Trophoblast cell (in vitro differentiated cells and primary cell): ENCODE measurements at regions not wholly inside any gene's neighbourhood (a gene's known extent, or its start where the extent isn't known, plus 50 kb on each side); places are given as distances from the start of the nearest gene placed in this dataset.
A peak's percentile ranks its signal among the peaks of the same experiment; 100 is the strongest.

ENCODE experiments used
- DNase-seq, 2 donors: peaks; one replicate each; pipeline ENCODE4 v3.0.0-alpha.2; 2016
- H2AFZ ChIP-seq: 2 replicates; pipeline ENCODE4 v1.6.1; 2013; ENCODE audit warnings: low read length, moderate library complexity, mild to moderate bottlenecking; ENCODE audit not compliant: insufficient read depth, poor library complexity
- H2AK5ac ChIP-seq: 2 replicates; pipeline ENCODE4 v1.6.1; 2013; ENCODE audit warnings: mild to moderate bottlenecking, low read length
- H2BK120ac ChIP-seq: 2 replicates; pipeline ENCODE4 v1.6.1; 2013; ENCODE audit warnings: low read length, mild to moderate bottlenecking, moderate library complexity; ENCODE audit not compliant: insufficient read depth, poor library complexity
- H2BK12ac ChIP-seq: 2 replicates; pipeline ENCODE4 v1.6.1; 2013; ENCODE audit warnings: mild to moderate bottlenecking, low read length, moderate library complexity
- H2BK5ac ChIP-seq: 2 replicates; pipeline ENCODE4 v1.6.1; 2013; ENCODE audit warnings: low read length, low read depth, moderate library complexity, mild to moderate bottlenecking; ENCODE audit not compliant: poor library complexity
- H3K14ac ChIP-seq: 2 replicates; pipeline ENCODE4 v1.6.1; 2013; ENCODE audit warnings: mild to moderate bottlenecking, low read length
- H3K18ac ChIP-seq: 2 replicates; pipeline ENCODE4 v1.6.1; 2013; ENCODE audit warnings: mild to moderate bottlenecking, low read length
- H3K23ac ChIP-seq: 2 replicates; pipeline ENCODE4 v1.6.1; 2013; ENCODE audit warnings: low read length
- H3K27ac ChIP-seq: 2 replicates; pipeline ENCODE4 v1.5.1; 2013; ENCODE audit warnings: low read depth, mild to moderate bottlenecking, inconsistent platforms, low read length, moderate library complexity
- H3K27me3 ChIP-seq: 2 replicates; pipeline ENCODE4 v1.6.1; 2013; ENCODE audit warnings: inconsistent platforms, mild to moderate bottlenecking, low read length, moderate library complexity; ENCODE audit not compliant: insufficient read depth
- H3K36me3 ChIP-seq, 2 experiments: 1 replicate in 1 of 2; 2 replicates in 1 of 2; pipeline ENCODE4 v1.6.1; 2013; ENCODE audit warnings: low read length in 2 of 2, mild to moderate bottlenecking in 2 of 2, moderate library complexity in 1 of 2; ENCODE audit not compliant: insufficient read depth in 2 of 2, control insufficient read depth in 1 of 2
- H3K4ac ChIP-seq: 2 replicates; pipeline ENCODE4 v1.6.1; 2013; ENCODE audit warnings: low read depth, mild to moderate bottlenecking, low read length, moderate library complexity
- H3K4me1 ChIP-seq, 2 experiments: 1 replicate in 1 of 2; 2 replicates in 1 of 2; pipeline ENCODE4 v1.6.1; 2013; ENCODE audit warnings: low read length in 2 of 2, mild to moderate bottlenecking in 2 of 2, moderate library complexity in 1 of 2; ENCODE audit not compliant: insufficient read depth in 2 of 2, control insufficient read depth in 1 of 2
- H3K4me2 ChIP-seq: 2 replicates; pipeline ENCODE4 v1.6.1; 2013; ENCODE audit warnings: inconsistent platforms, mild to moderate bottlenecking, low read length, moderate library complexity
- H3K4me3 ChIP-seq: 2 replicates; pipeline ENCODE4 v1.5.1; 2013; ENCODE audit warnings: mild to moderate bottlenecking, low read depth, low read length, inconsistent platforms
- H3K79me1 ChIP-seq: one replicate; pipeline ENCODE4 v1.6.1; 2013; ENCODE audit warnings: low read length
- H3K79me2 ChIP-seq: 2 replicates; pipeline ENCODE4 v1.6.1; 2013; ENCODE audit warnings: low read length, mild to moderate bottlenecking; ENCODE audit not compliant: control insufficient read depth, insufficient read depth, poor library complexity
- H3K9ac ChIP-seq: 2 replicates; pipeline ENCODE4 v1.6.1; 2013; ENCODE audit warnings: mild to moderate bottlenecking, low read length
- H3K9me3 ChIP-seq: 2 replicates; pipeline ENCODE4 v1.6.1; 2013; ENCODE audit warnings: low read depth, mild to moderate bottlenecking, control low read depth, inconsistent platforms, low read length; ENCODE audit not compliant: insufficient read depth
- H4K12ac ChIP-seq: 2 replicates; pipeline ENCODE4 v1.6.1; 2013; ENCODE audit warnings: low read depth, mild to moderate bottlenecking, low read length, moderate library complexity
- H4K8ac ChIP-seq: 2 replicates; pipeline ENCODE4 v1.6.1; 2013; ENCODE audit warnings: low read depth, mild to moderate bottlenecking, low read length, moderate library complexity
- H4K91ac ChIP-seq: one replicate; pipeline ENCODE4 v1.6.1; 2013; ENCODE audit warnings: low read depth, mild to moderate bottlenecking, low read length, moderate library complexity
- WGBS: extraction: QIAGEN DNeasy Blood & Tissue Kit; methylation state at CpG from one replicate; pipeline ENCODE4 v1.1.7; 2013; ENCODE audit warnings: missing lambda C conversion rate; ENCODE audit not compliant: insufficient read length, insufficient coverage; ENCODE audit errors: extremely low coverage; 5-methylcytosine and 5-hydroxymethylcytosine counted together

DNA sequence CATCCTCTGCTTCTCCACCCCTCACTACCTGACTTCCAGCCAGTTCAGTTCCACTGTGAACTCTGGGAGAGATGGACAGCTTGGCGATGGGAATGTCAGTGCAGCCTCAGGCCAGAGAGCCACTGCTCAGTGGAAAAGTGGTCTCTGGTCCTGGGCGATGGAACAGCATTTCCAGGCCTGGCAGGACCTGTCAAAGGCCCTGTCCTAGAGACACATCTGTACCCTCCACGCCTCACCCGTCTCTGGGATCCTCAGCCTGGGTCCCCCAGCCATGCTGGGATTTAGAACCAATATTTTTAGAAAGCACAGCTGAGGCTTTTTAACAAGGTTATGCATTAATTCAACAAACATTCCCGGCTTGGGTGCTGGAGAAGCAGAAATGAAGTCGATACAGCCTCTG, 165.7 kb downstream of the MN1 start:
- no peak overlapping the region for H3K4me2 ChIP-seq
- H3K9ac ChIP-seq: no peak overlapping the region
- H3K18ac ChIP-seq: no peak overlapping the region
- no peak overlapping the region for H3K14ac ChIP-seq
- H4K91ac ChIP-seq: no peak overlapping the region
- H3K4me3 ChIP-seq: no peak overlapping the region
- no CpG with 5 or more reads among the region's 6 CpGs for WGBS
- no peak overlapping the region for H2AFZ ChIP-seq
- H4K8ac ChIP-seq: no peak overlapping the region
- H3K36me3 ChIP-seq: no peaks in the 10 kb centered on the region
- no peak overlapping the region for H3K23ac ChIP-seq
- no peak overlapping the region for H2BK120ac ChIP-seq
- no peak overlapping the region for H2BK12ac ChIP-seq
- no peak overlapping the region for H3K27ac ChIP-seq
- no peaks in the 10 kb centered on the region for H3K79me2 ChIP-seq
- peaks cover 2% of the 10 kb centered on the region for H3K9me3 ChIP-seq
- no peak overlapping the region for H2AK5ac ChIP-seq
- H3K27me3 ChIP-seq: no peaks in the 10 kb centered on the region
- H3K79me1 ChIP-seq: no peaks in the 10 kb centered on the region
- H2BK5ac ChIP-seq: no peak overlapping the region
- peaks cover 2 to 7% of the 10 kb centered on the region in 2 experiments for H3K4me1 ChIP-seq
- no peak overlapping the region for H4K12ac ChIP-seq
- H3K4ac ChIP-seq: no peak overlapping the region
- DNase-seq: no peak

DNA sequence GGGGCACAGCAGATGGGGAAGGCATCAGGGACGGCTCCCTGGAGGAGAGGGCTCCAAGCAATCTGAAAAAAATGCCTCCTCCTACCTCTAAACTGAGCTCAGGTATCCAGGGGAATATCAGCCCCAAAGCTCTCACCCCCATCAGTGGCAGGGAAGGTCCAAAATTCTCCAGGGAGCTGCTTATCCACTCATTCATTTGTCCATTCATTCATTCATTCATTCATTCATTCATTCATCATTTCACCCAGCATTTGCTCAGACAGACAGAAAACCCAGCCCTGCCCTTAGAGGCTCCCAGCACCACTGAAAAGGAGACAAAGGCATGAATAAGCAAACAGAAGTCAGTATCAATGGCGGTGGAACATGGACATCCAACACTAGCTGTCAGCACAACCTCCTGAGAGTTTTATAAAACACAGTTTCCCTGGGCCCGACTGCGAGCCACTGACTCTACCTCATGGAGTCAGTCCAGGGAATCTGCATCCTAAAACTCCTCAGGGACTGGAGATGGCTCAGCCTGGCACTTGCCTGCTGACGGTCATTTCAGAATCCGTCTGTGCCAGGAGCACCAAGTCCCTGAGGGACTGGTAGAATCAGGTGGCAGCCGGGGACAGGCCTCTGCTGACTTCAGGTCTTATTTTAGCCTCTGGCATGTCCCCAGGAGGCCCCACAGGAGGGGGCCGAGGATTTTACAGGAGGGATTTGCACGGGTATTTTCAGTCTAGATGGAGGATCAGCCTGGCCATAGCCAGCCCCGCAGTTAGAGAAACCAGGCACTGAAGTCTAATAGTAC, 164.6 kb downstream of the MN1 start:
- Histone ChIP-seq H4K12ac (no peak overlapping the region), H3K9ac (no peak overlapping the region), H3K79me1 (no peaks in the 10 kb centered on the region), H3K23ac (no peak overlapping the region), H3K14ac (no peak overlapping the region), H3K27ac (no peak overlapping the region), H3K36me3 (no peaks in the 10 kb centered on the region), H4K91ac (no peak overlapping the region), H2BK12ac (no peak overlapping the region), H2AK5ac (no peak overlapping the region), H2BK5ac (no peak overlapping the region), H3K79me2 (no peaks in the 10 kb centered on the region), H3K9me3 (peaks cover 2% of the 10 kb centered on the region), H2AFZ (no peak overlapping the region), H3K4ac (no peak overlapping the region), H3K27me3 (no peaks in the 10 kb centered on the region), H3K18ac (no peak overlapping the region), H2BK120ac (no peak overlapping the region), H3K4me2 (no peak overlapping the region), H4K8ac (no peak overlapping the region), H3K4me1 (peaks cover 2 to 7% of the 10 kb centered on the region in 2 experiments), H3K4me3 (no peak overlapping the region)
- no CpG with 5 or more reads among the region's 10 CpGs for WGBS
- no peak for DNase-seq

DNA sequence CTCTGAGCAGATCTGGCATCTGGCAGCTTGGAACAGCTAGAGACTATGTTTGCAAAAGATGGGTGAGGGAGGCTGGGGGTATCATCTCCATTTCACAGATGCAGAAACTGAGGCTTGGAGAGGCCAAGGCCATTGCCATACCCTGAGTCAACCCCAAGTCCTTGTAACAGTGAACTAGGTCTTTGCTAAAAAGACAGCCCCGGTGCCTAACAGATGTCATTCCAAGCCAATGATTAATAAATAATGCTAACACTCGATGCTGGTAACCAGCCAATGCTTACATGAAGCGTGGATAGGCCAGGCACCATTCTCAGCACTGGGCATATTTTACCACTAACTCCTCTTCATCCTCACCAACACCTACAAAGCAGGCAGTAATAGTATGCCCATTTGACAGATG, 164.0 kb downstream of the MN1 start:
- Histone ChIP-seq H3K9ac (no peak overlapping the region), H3K4me3 (no peak overlapping the region), H3K36me3 (no peaks in the 10 kb centered on the region), H3K18ac (no peak overlapping the region), H4K8ac (no peak overlapping the region), H3K27me3 (no peaks in the 10 kb centered on the region), H3K23ac (no peak overlapping the region), H3K4ac (no peak overlapping the region), H3K4me2 (no peak overlapping the region), H4K12ac (no peak overlapping the region), H3K79me2 (no peaks in the 10 kb centered on the region), H2BK12ac (no peak overlapping the region), H2AK5ac (no peak overlapping the region), H3K4me1 (peaks cover 2 to 11% of the 10 kb centered on the region in 2 experiments), H2BK5ac (no peak overlapping the region), H3K79me1 (no peaks in the 10 kb centered on the region), H3K9me3 (peaks cover 2% of the 10 kb centered on the region), H2AFZ (no peak overlapping the region), H2BK120ac (no peak overlapping the region), H3K27ac (no peak overlapping the region), H4K91ac (no peak overlapping the region), H3K14ac (no peak overlapping the region)
- DNase-seq: peak in 1 of 2 donors; percentile 49
- WGBS: no CpG with 5 or more reads among the region's 3 CpGs

DNA sequence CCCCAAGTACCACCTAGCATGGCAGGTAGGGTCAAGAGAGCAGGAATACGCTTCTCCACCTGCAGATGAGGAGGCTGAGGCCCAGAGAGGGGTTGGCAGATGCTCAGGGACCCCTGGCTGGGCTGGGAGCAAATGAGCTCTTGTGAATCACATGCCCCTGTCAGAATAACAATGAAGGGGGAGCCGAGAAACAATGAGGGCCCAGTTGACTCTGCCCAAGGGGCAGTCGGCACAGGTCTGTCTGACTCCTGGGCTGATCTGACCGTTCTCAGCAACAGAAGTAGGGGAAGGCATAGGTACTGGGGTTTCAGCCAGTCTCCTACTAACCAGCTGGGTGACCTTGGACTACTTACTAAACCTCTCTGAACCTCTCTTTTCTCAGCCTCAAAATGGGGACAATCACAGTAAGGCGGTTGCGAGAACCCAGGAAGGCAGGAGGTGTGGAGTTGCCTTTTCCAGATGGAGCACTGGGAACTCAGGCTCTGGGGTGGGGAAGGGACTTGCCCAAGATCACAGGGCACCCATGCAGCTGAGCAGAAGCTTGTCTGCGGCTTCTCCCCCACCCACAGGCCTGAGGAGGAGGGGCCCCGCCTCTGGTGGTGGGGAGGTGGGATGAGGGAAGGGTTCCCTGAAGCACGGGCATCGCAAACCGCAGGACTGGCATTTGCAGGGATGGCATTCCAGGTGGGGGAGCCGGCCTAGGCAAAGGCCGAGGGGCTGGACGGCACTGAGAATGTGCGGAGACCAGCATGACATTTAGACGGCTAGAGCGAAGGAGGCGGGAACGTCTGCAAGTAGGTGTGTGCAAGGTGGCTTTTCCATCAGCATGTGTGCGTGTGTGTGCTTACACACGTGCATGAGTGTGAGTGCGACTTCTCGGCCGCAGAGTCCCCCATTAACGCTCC, 163.0 kb downstream of the MN1 start:
- Histone ChIP-seq H2BK12ac (no peak overlapping the region), H3K14ac (no peak overlapping the region), H3K27me3 (no peaks in the 10 kb centered on the region), H3K79me2 (no peaks in the 10 kb centered on the region), H3K36me3 (no peaks in the 10 kb centered on the region), H4K12ac (no peak overlapping the region), H3K4ac (no peak overlapping the region), H4K91ac (no peak overlapping the region), H3K18ac (no peak overlapping the region), H3K79me1 (no peaks in the 10 kb centered on the region), H2AK5ac (no peak overlapping the region), H3K9ac (no peak overlapping the region), H2BK120ac (no peak overlapping the region), H2AFZ (no peak overlapping the region), H3K4me3 (no peak overlapping the region), H3K9me3 (peaks cover 2% of the 10 kb centered on the region), H3K27ac (no peak overlapping the region), H4K8ac (no peak overlapping the region), H3K4me1 (peaks cover 0 to 5% of the 10 kb centered on the region in 2 experiments), H2BK5ac (no peak overlapping the region), H3K4me2 (no peak overlapping the region), H3K23ac (no peak overlapping the region)
- no peak for DNase-seq
- WGBS: no CpG with 5 or more reads among the region's 25 CpGs
